ENCODE measurements at regions not wholly inside any gene's neighbourhood (a gene's known extent, or its start where the extent isn't known, plus 50 kb on each side); places are given as distances from the start of the nearest gene placed in this dataset.

GRCh38 chr3:115380883-115381572 is 233.9 kb upstream of the ZBTB20 start:
- H3K9me3 ChIP-seq = no peaks in the 10 kb centered on the region
- H3K27ac ChIP-seq = no peak overlapping the region
- no peak overlapping the region for H3K4me3 ChIP-seq
- no peak for DNase-seq
- no peaks in the 10 kb centered on the region for H3K4me1 ChIP-seq
- H3K36me3 ChIP-seq = no peaks in the 10 kb centered on the region
- intact Hi-C loops (cut with DNase I) = no loop called here
- H3K27me3 ChIP-seq = no peaks in the 10 kb centered on the region
- no peak for TF ChIP-seq POLR2A (IDR thresholded peaks at IDR 0.05)
- TF ChIP-seq, protein P1, sequence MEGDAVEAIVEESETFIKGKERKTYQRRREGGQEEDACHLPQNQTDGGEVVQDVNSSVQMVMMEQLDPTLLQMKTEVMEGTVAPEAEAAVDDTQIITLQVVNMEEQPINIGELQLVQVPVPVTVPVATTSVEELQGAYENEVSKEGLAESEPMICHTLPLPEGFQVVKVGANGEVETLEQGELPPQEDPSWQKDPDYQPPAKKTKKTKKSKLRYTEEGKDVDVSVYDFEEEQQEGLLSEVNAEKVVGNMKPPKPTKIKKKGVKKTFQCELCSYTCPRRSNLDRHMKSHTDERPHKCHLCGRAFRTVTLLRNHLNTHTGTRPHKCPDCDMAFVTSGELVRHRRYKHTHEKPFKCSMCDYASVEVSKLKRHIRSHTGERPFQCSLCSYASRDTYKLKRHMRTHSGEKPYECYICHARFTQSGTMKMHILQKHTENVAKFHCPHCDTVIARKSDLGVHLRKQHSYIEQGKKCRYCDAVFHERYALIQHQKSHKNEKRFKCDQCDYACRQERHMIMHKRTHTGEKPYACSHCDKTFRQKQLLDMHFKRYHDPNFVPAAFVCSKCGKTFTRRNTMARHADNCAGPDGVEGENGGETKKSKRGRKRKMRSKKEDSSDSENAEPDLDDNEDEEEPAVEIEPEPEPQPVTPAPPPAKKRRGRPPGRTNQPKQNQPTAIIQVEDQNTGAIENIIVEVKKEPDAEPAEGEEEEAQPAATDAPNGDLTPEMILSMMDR (IDR thresholded peaks at IDR 0.05) = no peak
- whole genome bisulfite sequencing, 2 donors = 73 to 74% methylated on average over 3 of the region's 3 CpGs

GRCh38 chr3:115381573-115381912 is 234.5 kb upstream of the ZBTB20 start:
- TF ChIP-seq POLR2A (IDR thresholded peaks at IDR 0.05) = no peak
- TF ChIP-seq, protein P1 (IDR thresholded peaks at IDR 0.05) = no peak
- Histone ChIP-seq H3K4me3 (no peak overlapping the region), H3K9me3 (no peaks in the 10 kb centered on the region), H3K36me3 (no peaks in the 10 kb centered on the region), H3K27ac (no peak overlapping the region), H3K4me1 (no peaks in the 10 kb centered on the region), H3K27me3 (no peaks in the 10 kb centered on the region)
- WGBS, 2 donors = 55 to 59% methylated on average over 5 of the region's 5 CpGs
- DNase-seq = no peak
- intact Hi-C loops (cut with DNase I) = no loop called here

DNA sequence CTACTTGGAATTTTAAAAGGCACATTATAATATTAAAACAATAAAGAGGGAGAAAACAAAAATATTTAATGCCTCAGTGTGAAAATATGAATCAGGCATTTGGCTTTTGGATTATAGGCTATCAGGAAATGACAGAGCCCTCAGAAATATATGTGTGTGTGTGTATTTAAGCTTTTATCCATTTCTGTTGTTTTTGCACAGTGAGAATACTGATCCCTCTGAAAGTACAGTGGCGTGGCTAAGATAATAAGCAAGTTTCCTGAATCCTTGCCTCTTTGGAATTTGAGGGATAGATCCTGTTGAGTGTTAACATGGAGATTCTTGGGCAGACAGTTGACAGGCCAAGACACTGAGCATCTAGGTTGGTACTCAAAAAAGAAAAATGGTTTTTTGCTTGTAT is 234.8 kb upstream of the ZBTB20 start:
- 73 to 75% methylated on average over 1 of the region's 1 CpG for WGBS, 2 donors

DNA sequence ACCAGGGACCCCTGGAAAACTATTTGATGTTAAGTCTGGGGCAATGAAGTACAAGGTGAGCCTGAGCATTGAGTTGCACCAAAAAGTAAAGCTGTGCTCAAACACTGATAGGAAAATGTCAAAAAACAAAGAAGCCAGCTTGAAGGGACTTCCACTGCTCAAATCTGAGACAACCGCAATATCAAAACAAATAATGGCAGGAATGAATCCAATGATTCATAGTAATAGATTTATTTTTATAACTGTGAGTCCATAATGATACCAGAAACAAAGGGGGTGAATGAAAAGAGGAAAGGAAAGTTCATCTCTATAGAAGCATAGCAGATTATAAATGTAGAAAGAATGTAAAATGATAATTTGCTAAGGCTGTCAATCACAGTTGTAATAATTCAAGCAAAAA is 237.3 kb upstream of the ZBTB20 start:
- intact Hi-C loops (cut with DNase I) = no loop called here
- DNase-seq = no peak
- Histone ChIP-seq H3K9me3 (no peaks in the 10 kb centered on the region), H3K36me3 (no peaks in the 10 kb centered on the region), H3K27ac (no peak overlapping the region), H3K4me3 (no peak overlapping the region), H3K4me1 (no peaks in the 10 kb centered on the region), H3K27me3 (no peaks in the 10 kb centered on the region)
- 90 to 91% methylated on average over 1 of the region's 1 CpG for WGBS, 2 donors
- no peak for TF ChIP-seq POLR2A (IDR thresholded peaks at IDR 0.05)

More for the DNA sequence above, 234.8 kb upstream of the ZBTB20 start:
- DNase-seq = no peak
- TF ChIP-seq, protein P1 (IDR thresholded peaks at IDR 0.05) = no peak
- no peak for TF ChIP-seq POLR2A (IDR thresholded peaks at IDR 0.05)
- no peak overlapping the region for H3K27ac ChIP-seq
- intact Hi-C loops (cut with DNase I) = no loop called here
- H3K4me1 ChIP-seq = no peaks in the 10 kb centered on the region
- no peak overlapping the region for H3K4me3 ChIP-seq
- no peaks in the 10 kb centered on the region for H3K27me3 ChIP-seq
- no peaks in the 10 kb centered on the region for H3K36me3 ChIP-seq
- H3K9me3 ChIP-seq = no peaks in the 10 kb centered on the region

DNA sequence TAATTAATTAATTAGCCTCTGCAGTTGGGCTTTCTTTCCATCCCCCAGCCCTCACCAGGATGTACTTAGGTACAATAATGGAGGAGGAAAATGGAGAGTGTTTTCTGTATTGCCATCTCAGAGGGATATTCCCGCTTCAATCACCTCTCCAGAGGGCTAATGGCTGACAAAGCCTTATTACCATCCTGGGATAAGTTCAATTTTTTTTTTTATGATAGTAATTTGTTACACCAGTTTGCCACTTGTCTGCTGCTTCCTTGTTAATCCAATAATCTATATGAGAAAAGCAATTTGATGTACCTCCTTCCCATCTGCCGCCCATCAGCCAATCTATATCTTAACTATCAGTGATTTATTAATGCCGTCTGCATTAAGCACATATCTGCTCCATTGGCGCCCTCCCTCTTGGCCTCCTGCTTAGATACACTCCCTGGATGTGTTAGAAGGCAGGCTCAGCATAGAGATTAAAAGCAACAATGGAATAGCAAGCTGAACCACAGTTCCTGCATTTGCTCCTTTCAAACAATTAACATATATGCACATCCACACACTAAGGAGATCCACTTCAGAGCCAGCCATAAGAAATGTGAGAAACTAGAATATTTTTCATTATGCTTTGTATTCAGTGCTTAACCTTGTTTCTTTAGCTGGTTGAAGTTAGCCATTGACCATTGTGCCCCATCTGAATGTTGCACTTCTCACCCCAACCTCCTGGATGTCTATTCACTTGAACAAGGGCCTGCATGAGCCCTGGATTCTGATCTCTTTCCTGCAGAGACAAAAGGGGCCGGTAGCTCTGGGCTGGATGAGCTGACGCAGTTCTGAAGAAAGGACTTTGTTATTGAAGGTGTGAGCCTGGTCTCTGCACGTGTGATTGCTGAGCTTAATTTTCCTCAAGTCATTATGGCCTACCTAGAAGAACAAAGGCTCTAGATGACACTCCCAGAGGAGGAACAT is 237.3 kb upstream of the GAP43 start:
- 76 to 88% methylated on average over 5 to 7 of the region's 7 CpGs for WGBS, 2 donors
- no peak overlapping the region for H3K4me3 ChIP-seq
- H3K36me3 ChIP-seq = no peaks in the 10 kb centered on the region
- no peak overlapping the region for H3K27ac ChIP-seq
- intact Hi-C loops (cut with DNase I) = no loop called here
- H3K9me3 ChIP-seq = no peaks in the 10 kb centered on the region
- TF ChIP-seq POLR2A (IDR thresholded peaks at IDR 0.05) = no peak
- TF ChIP-seq, protein P1 (IDR thresholded peaks at IDR 0.05) = no peak
- H3K27me3 ChIP-seq = no peaks in the 10 kb centered on the region
- DNase-seq = no peak
- no peaks in the 10 kb centered on the region for H3K4me1 ChIP-seq

All from esophagus squamous epithelium (tissue), 5 donors.